Left cardiac atrium (tissue), 4 donors: ENCODE measurements at regions not wholly inside any gene's neighbourhood (a gene's known extent, or its start where the extent isn't known, plus 50 kb on each side); places are given as distances from the start of the nearest gene placed in this dataset.

Experiments used
- ATAC-seq, 2 donors: fragments of 200-7000 bp; cut with Tn5 transposase; one replicate each; pipeline ENCODE4 v1.9.1; 2020; ENCODE audit warnings: mild to moderate bottlenecking in 2 of 2, moderate library complexity in 2 of 2
- DNase-seq: peaks from one replicate; pipeline ENCODE4 v3.0.0-alpha.2; 2020
- intact Hi-C, 2 donors: fragments of 100-400 bp; cut with DNase I; formaldehyde crosslinking; loops; one replicate each; pipeline versions ENCODE4 v1.14.1 to v1.15.1; 2022 to 2023
- donor health status: DM: no; HTN: yes; CAD: no.
- donor health status: DM: no; HTN: yes; CAD: no; lungs with severe emphysema.
- donor health status: DM: yes; HTN: yes; CAD: no.
- donor health status: Dilated cardiomyopathy.

GRCh38 chr10:108868881-108869280, 1054.4 kb downstream of the XPNPEP1 start:
- intact Hi-C loops, result no loop called here
- ATAC-seq (no peak), DNase-seq (no peak)

- intact Hi-C loops, result no loop called here
- DNase-seq (no peak), ATAC-seq (no peak)
Measured at GRCh38 chr10:108862676-108863350, 1060.5 kb downstream of the XPNPEP1 start.

- no peak for ATAC-seq
- intact Hi-C loops, result no loop called here
Measured at GRCh38 chr10:108861181-108861754, 1062.0 kb downstream of the XPNPEP1 start.

GRCh38 chr10:108852211-108852610, 1071.1 kb downstream of the XPNPEP1 start:
- no peak for ATAC-seq
- DNase-seq, result no peak
- intact Hi-C loops, result no loop called here

More at GRCh38 chr10:108861181-108861754, 1062.0 kb downstream of the XPNPEP1 start:
- DNase-seq, result no peak

GRCh38 chr10:108850138-108850854, 1073.0 kb downstream of the XPNPEP1 start:
- intact Hi-C loops, result no loop called here
- ATAC-seq, result no peak

GRCh38 chr10:108849688-108850087, 1073.6 kb downstream of the XPNPEP1 start:
- DNase-seq (no peak), ATAC-seq (no peak)
- intact Hi-C loops, result no loop called here

More at GRCh38 chr10:108850138-108850854, 1073.0 kb downstream of the XPNPEP1 start:
- DNase-seq, result no peak

- no peak for ATAC-seq
- intact Hi-C loops, result no loop called here
- DNase-seq, result no peak
Measured at GRCh38 chr10:108849186-108849585, 1074.1 kb downstream of the XPNPEP1 start.

- ATAC-seq, result no peak
- intact Hi-C loops, result no loop called here
Measured at GRCh38 chr10:108848046-108848445, 1075.3 kb downstream of the XPNPEP1 start.

GRCh38 chr10:108840944-108841343, 1082.4 kb downstream of the XPNPEP1 start:
- no peak for ATAC-seq
- no peak for DNase-seq
- intact Hi-C loops, result no loop called here

More at GRCh38 chr10:108848046-108848445, 1075.3 kb downstream of the XPNPEP1 start:
- no peak for DNase-seq

- intact Hi-C loops, result no loop called here
- no peak for DNase-seq
- ATAC-seq, result no peak
Measured at GRCh38 chr10:108836362-108836761, 1086.9 kb downstream of the XPNPEP1 start.

GRCh38 chr10:108822026-108822425, 1101.3 kb downstream of the XPNPEP1 start:
- DNase-seq, result no peak
- no peak for ATAC-seq
- intact Hi-C loops, result no loop called here

- intact Hi-C loops, result no loop called here
- ATAC-seq, result no peak
Measured at GRCh38 chr10:108819302-108819701, 1104.0 kb downstream of the XPNPEP1 start.

GRCh38 chr10:108817584-108817983, 1105.7 kb downstream of the XPNPEP1 start:
- ATAC-seq, result no peak
- intact Hi-C loops, result no loop called here
- DNase-seq, result no peak

More at GRCh38 chr10:108819302-108819701, 1104.0 kb downstream of the XPNPEP1 start:
- no peak for DNase-seq

GRCh38 chr10:108817135-108817534, 1106.2 kb downstream of the XPNPEP1 start:
- intact Hi-C loops, result no loop called here
- no peak for ATAC-seq
- DNase-seq, result no peak

- DNase-seq, result no peak
- intact Hi-C loops, result no loop called here
- no peak for ATAC-seq
Measured at GRCh38 chr10:108812906-108813305, 1110.4 kb downstream of the XPNPEP1 start.

GRCh38 chr10:108812296-108812695, 1111.0 kb downstream of the XPNPEP1 start:
- intact Hi-C loops, result no loop called here
- ATAC-seq (no peak), DNase-seq (no peak)

- intact Hi-C loops, result no loop called here
- no peak for DNase-seq
- no peak for ATAC-seq
Measured at GRCh38 chr10:108808228-108808627, 1115.1 kb downstream of the XPNPEP1 start.

GRCh38 chr10:108801775-108802517, 1121.4 kb downstream of the XPNPEP1 start:
- intact Hi-C loops, result no loop called here
- DNase-seq (no peak), ATAC-seq (no peak)

GRCh38 chr10:108801220-108801619, 1122.1 kb downstream of the XPNPEP1 start:
- ATAC-seq (no peak), DNase-seq (no peak)
- intact Hi-C loops, result no loop called here

- intact Hi-C loops, result no loop called here
- no peak for ATAC-seq
- no peak for DNase-seq
Measured at GRCh38 chr10:108797573-108797972, 1125.7 kb downstream of the XPNPEP1 start.
